HTR-8/SVneo (cell line): ENCODE measurements at regions not wholly inside any gene's neighbourhood (a gene's known extent, or its start where the extent isn't known, plus 50 kb on each side); places are given as distances from the start of the nearest gene placed in this dataset.
"Not testable (repeated sequence)": the region's sequence is repeated elsewhere in the genome, so short reads cannot be mapped to it uniquely, and the experiment has no call there.

Experiments
- DNase-seq: peaks from one replicate; pipeline ENCODE4 v3.0.0; 2011; ENCODE audit warnings: low spot score, mixed read lengths; ENCODE audit not compliant: insufficient read length
- FAIRE-seq: peaks from 2 replicates; lab custom pipeline; 2011; peaks lifted over from hg19 to GRCh38; lab: Jason Lieb, UNC

- no peak for FAIRE-seq
These were observed 78.9 kb upstream of the CCND2 start for GRCh38 chr12:4194668-4195067.

GRCh38 chr12:4193821-4194220 lies 79.7 kb upstream of the CCND2 start:
- FAIRE-seq (no peak), DNase-seq (no peak)

More at GRCh38 chr12:4194668-4195067, 78.9 kb upstream of the CCND2 start:
- DNase-seq = no peak

GRCh38 chr12:4191642-4192041 lies 81.9 kb upstream of the CCND2 start:
- DNase-seq (no peak), FAIRE-seq (peak; percentile 67)

- DNase-seq = no peak
- FAIRE-seq = no peak
These were observed 82.4 kb upstream of the CCND2 start for GRCh38 chr12:4191149-4191548.

- DNase-seq (no peak), FAIRE-seq (peak; percentile 54)
These were observed 83.0 kb upstream of the CCND2 start for GRCh38 chr12:4190366-4191063.

GRCh38 chr12:4189721-4190120 lies 83.8 kb upstream of the CCND2 start:
- no peak for FAIRE-seq

GRCh38 chr12:4187916-4188315 lies 85.6 kb upstream of the CCND2 start:
- DNase-seq (no peak), FAIRE-seq (no peak)

More at GRCh38 chr12:4189721-4190120, 83.8 kb upstream of the CCND2 start:
- no peak for DNase-seq

GRCh38 chr12:4187315-4187714 lies 86.2 kb upstream of the CCND2 start:
- FAIRE-seq, DNase-seq: not testable (repeated sequence)

GRCh38 chr12:4178424-4179170 lies 95.0 kb upstream of the CCND2 start:
- FAIRE-seq (no peak), DNase-seq (no peak)

- FAIRE-seq (no peak), DNase-seq (no peak)
These were observed 96.3 kb upstream of the CCND2 start for GRCh38 chr12:4177262-4177661.

- DNase-seq = no peak
- FAIRE-seq = no peak
These were observed 97.4 kb upstream of the CCND2 start for GRCh38 chr12:4176168-4176567.

- FAIRE-seq (peak; percentile 28), DNase-seq (no peak)
These were observed 99.1 kb upstream of the CCND2 start for GRCh38 chr12:4174417-4174816.

- FAIRE-seq (no peak), DNase-seq (no peak)
These were observed 100.6 kb upstream of the CCND2 start for GRCh38 chr12:4172999-4173398.

- no peak for DNase-seq
- FAIRE-seq = no peak
These were observed 101.8 kb upstream of the CCND2 start for GRCh38 chr12:4171742-4172141.

- FAIRE-seq (no peak), DNase-seq (no peak)
These were observed 103.6 kb upstream of the CCND2 start for GRCh38 chr12:4169959-4170358.

- FAIRE-seq (no peak), DNase-seq (no peak)
These were observed 104.0 kb upstream of the CCND2 start for GRCh38 chr12:4169531-4169930.

- FAIRE-seq = no peak
- no peak for DNase-seq
These were observed 105.5 kb upstream of the CCND2 start for GRCh38 chr12:4168036-4168435.

GRCh38 chr12:4164559-4165558 lies 108.7 kb upstream of the CCND2 start:
- DNase-seq = peak; percentile 95
- FAIRE-seq = peak; percentile 97

GRCh38 chr12:4164188-4164558 lies 109.4 kb upstream of the CCND2 start:
- DNase-seq (no peak), FAIRE-seq (no peak)

- DNase-seq (no peak), FAIRE-seq (no peak)
These were observed 111.8 kb upstream of the CCND2 start for GRCh38 chr12:4161718-4162117.
